H1 (cell line): ENCODE measurements at regions not wholly inside any gene's neighbourhood (a gene's known extent, or its start where the extent isn't known, plus 50 kb on each side); places are given as distances from the start of the nearest gene placed in this dataset.

Source experiments
- CTCF ChIA-PET: fragments of 300-600 bp; sonication (Branson Sonifier 250); formaldehyde crosslinking; loops from one replicate; lab custom pipeline; 2021; ENCODE audit not compliant: partially characterized antibody; lab: Charles Lee
- POLR2A ChIA-PET: fragments of 300-600 bp; sonication (Branson Sonifier 250); formaldehyde crosslinking; loops from one replicate; lab custom pipeline; 2021; ENCODE audit warnings: inconsistent platforms; ENCODE audit not compliant: partially characterized antibody; lab: Charles Lee
- DNase-seq, 2 experiments: peaks; one replicate each; pipeline versions ENCODE4 v3.0.0 to v3.0.0-alpha.2; 2010 to 2022; ENCODE audit warnings: low spot score in 2 of 2, low read depth in 1 of 2, mixed read lengths in 1 of 2
- FAIRE-seq: peaks from 2 replicates; lab custom pipeline; 2011; peaks lifted over from hg19 to GRCh38; lab: Jason Lieb, UNC
- H2AFZ ChIP-seq: 2 replicates; pipeline ENCODE4 v1.8.1; 2012; ENCODE audit warnings: low read length, inconsistent platforms
- H2AK5ac ChIP-seq: 2 replicates; pipeline ENCODE4 v1.6.1; 2013; ENCODE audit warnings: low read depth, low read length
- H2BK120ac ChIP-seq: replicated peaks from 2 replicates; pipeline ENCODE3; 2013; ENCODE audit warnings: low read depth, low read length, inconsistent platforms
- H2BK12ac ChIP-seq: 2 replicates; pipeline ENCODE4 v1.6.1; 2013; ENCODE audit warnings: low read depth, low read length
- H2BK15ac ChIP-seq: 2 replicates; pipeline ENCODE4 v1.6.1; 2013; ENCODE audit warnings: low read length
- H2BK20ac ChIP-seq: 2 replicates; pipeline ENCODE4 v1.6.1; 2013; ENCODE audit warnings: low read length
- H2BK5ac ChIP-seq: 2 replicates; pipeline ENCODE4 v1.6.1; 2013; ENCODE audit warnings: low read depth, low read length
- H3K14ac ChIP-seq: 2 replicates; pipeline ENCODE4 v1.6.1; 2013; ENCODE audit warnings: inconsistent platforms; ENCODE audit not compliant: insufficient read length
- H3K18ac ChIP-seq: 2 replicates; pipeline ENCODE4 v1.6.1; 2013; ENCODE audit warnings: low read length; ENCODE audit errors: extremely low read depth
- H3K23ac ChIP-seq: 2 replicates; pipeline ENCODE4 v1.6.1; 2013; ENCODE audit warnings: inconsistent platforms; ENCODE audit not compliant: insufficient read length
- H3K23me2 ChIP-seq: 2 replicates; pipeline ENCODE4 v1.6.1; 2013; ENCODE audit warnings: low read depth, low read length
- H3K27ac ChIP-seq: 2 replicates; pipeline ENCODE4 v1.6.1; 2011; ENCODE audit warnings: low read depth, low read length, inconsistent platforms
- H3K27me3 ChIP-seq, 4 experiments: replicated peaks in 1 of 4; 1 replicate in 1 of 4; 2 replicates in 3 of 4; pipeline versions ENCODE4 v1.6.1 to v1.8.1; 2011 to 2013; ENCODE audit warnings: low read length in 3 of 4, mild to moderate bottlenecking in 3 of 4, inconsistent platforms in 2 of 4, mixed read lengths in 2 of 4, moderate library complexity in 1 of 4; ENCODE audit not compliant: control insufficient read depth in 3 of 4, insufficient read depth in 3 of 4; ENCODE audit errors: extremely low read depth in 1 of 4
- H3K36me3 ChIP-seq, 4 experiments: 2 replicates each; pipeline versions ENCODE4 v1.6.1 to v1.8.1; 2011 to 2013; ENCODE audit warnings: mild to moderate bottlenecking in 4 of 4, low read length in 3 of 4, moderate library complexity in 2 of 4, control low read depth in 1 of 4, inconsistent platforms in 1 of 4; ENCODE audit not compliant: insufficient read depth in 4 of 4, control insufficient read depth in 2 of 4
- H3K4ac ChIP-seq: replicated peaks from 2 replicates; pipeline ENCODE3; 2013; ENCODE audit warnings: low read length, low read depth, mixed read lengths, inconsistent platforms; ENCODE audit not compliant: insufficient read length
- H3K4me1 ChIP-seq, 4 experiments: replicated peaks in 1 of 4; 1 replicate in 1 of 4; 2 replicates in 3 of 4; pipeline versions ENCODE4 v1.6.1 to v1.8.1; 2011 to 2013; ENCODE audit warnings: low read length in 3 of 4, inconsistent platforms in 2 of 4, mixed read lengths in 1 of 4; ENCODE audit not compliant: insufficient read depth in 4 of 4, control insufficient read depth in 3 of 4
- H3K4me2 ChIP-seq, 2 experiments: 2 replicates each; pipeline versions ENCODE4 v1.6.1 to v1.8.1; 2011 to 2013; ENCODE audit warnings: low read depth in 2 of 2, low read length in 2 of 2, control low read depth in 1 of 2, inconsistent platforms in 1 of 2, mild to moderate bottlenecking in 1 of 2; ENCODE audit not compliant: insufficient read depth in 1 of 2
- H3K4me3 ChIP-seq, 4 experiments: fragments of 200-600, 300-600 bp in 1 of 4; sonication (generic), shearing (Covaris generic), sonication (Bioruptor Twin) in 1 of 4; 2 replicates each; pipeline versions ENCODE4 v1.5.1 to v1.8.1; 2011 to 2016; ENCODE audit warnings: low read length in 4 of 4, low read depth in 3 of 4, control low read depth in 2 of 4, inconsistent platforms in 2 of 4, mild to moderate bottlenecking in 2 of 4, mixed read lengths in 1 of 4, moderate library complexity in 1 of 4; ENCODE audit not compliant: insufficient read depth in 2 of 4; ENCODE audit errors: extremely low read depth in 1 of 4
- H3K56ac ChIP-seq: replicated peaks from 2 replicates; pipeline ENCODE3; 2013; ENCODE audit warnings: low read depth, mild to moderate bottlenecking, mixed read lengths, low read length, inconsistent platforms; ENCODE audit not compliant: insufficient read length
- H3K79me1 ChIP-seq: 2 replicates; pipeline ENCODE4 v1.6.1; 2013; ENCODE audit warnings: low read depth, low read length, control low read depth
- H3K79me2 ChIP-seq, 2 experiments: 2 replicates each; pipeline versions ENCODE4 v1.6.1 to v1.8.1; 2012 to 2013; ENCODE audit warnings: low read length in 2 of 2, mild to moderate bottlenecking in 2 of 2, inconsistent platforms in 1 of 2; ENCODE audit not compliant: insufficient read depth in 2 of 2, control insufficient read depth in 1 of 2
- H3K9ac ChIP-seq, 4 experiments: replicated peaks in 1 of 4; 1 replicate in 1 of 4; 2 replicates in 3 of 4; pipeline versions ENCODE4 v1.6.1 to v1.8.1; 2011 to 2013; ENCODE audit warnings: low read depth in 3 of 4, low read length in 3 of 4, control low read depth in 2 of 4, mild to moderate bottlenecking in 2 of 4, moderate library complexity in 2 of 4, inconsistent platforms in 1 of 4; ENCODE audit errors: extremely low read depth in 1 of 4
- H3K9me3 ChIP-seq, 2 experiments: 2 replicates each; pipeline versions ENCODE4 v1.6.1 to v1.8.1; 2012 to 2013; ENCODE audit warnings: mild to moderate bottlenecking in 2 of 2, moderate library complexity in 2 of 2, control low read depth in 1 of 2, inconsistent platforms in 1 of 2, low read depth in 1 of 2, low read length in 1 of 2, mixed read lengths in 1 of 2; ENCODE audit not compliant: insufficient read depth in 2 of 2
- H4K20me1 ChIP-seq, 2 experiments: replicated peaks in 1 of 2; 2 replicates each; pipeline versions ENCODE3 to v1.8.1; 2011 to 2013; ENCODE audit warnings: inconsistent platforms in 2 of 2, low read length in 2 of 2, mild to moderate bottlenecking in 1 of 2; ENCODE audit not compliant: insufficient read depth in 2 of 2, control insufficient read depth in 1 of 2
- H4K5ac ChIP-seq: 2 replicates; pipeline ENCODE4 v1.6.1; 2013; ENCODE audit warnings: low read length, low read depth, mixed read lengths, inconsistent platforms; ENCODE audit not compliant: insufficient read length
- H4K8ac ChIP-seq: 2 replicates; pipeline ENCODE4 v1.8.0; 2013; ENCODE audit warnings: mild to moderate bottlenecking, moderate library complexity, low read length, inconsistent platforms; ENCODE audit not compliant: insufficient read depth; ENCODE audit errors: extremely low read depth
- H4K91ac ChIP-seq: replicated peaks from 2 replicates; pipeline ENCODE3; 2013; ENCODE audit warnings: low read length, mixed read lengths, inconsistent platforms; ENCODE audit not compliant: insufficient read length
- CEBPB ChIP-seq: IDR thresholded peaks from 2 replicates; pipeline ENCODE4 v1.6.1; 2012; ENCODE audit warnings: low read depth, low read length
- WGBS, 2 experiments: shearing (Covaris generic) in 1 of 2; methylation state at CpG; one replicate each; pipeline versions ENCODE4 v1.1.6 to v1.1.7; 2013 to 2015; ENCODE audit warnings: low lambda C conversion rate in 2 of 2, mixed read lengths in 2 of 2, inconsistent platforms in 1 of 2, low coverage in 1 of 2, missing lambda C conversion rate in 1 of 2; ENCODE audit not compliant: insufficient replicate concordance in 2 of 2, insufficient coverage in 1 of 2, insufficient read length in 1 of 2; ENCODE audit errors: extremely low coverage in 1 of 2, missing lambda C conversion rate in 1 of 2; 5-methylcytosine and 5-hydroxymethylcytosine counted together

DNA sequence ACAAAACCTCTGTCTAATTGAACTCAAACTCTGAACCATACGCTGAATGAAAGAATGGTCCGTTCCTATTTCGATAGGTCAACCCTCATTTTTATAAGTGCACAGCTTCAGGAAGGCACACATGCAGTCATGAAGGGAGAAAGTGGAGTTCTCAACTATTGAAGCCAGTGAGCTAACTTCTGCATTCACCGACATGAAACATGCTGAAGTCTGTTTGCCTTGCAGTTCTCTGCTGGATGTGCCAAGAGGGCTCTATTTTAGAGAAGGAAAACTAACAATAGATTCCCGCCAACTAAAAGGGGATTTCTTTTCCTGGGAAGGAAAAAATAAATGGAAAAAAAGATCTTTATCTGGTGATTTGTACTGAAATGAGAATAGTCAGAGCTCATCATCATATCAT, 191.0 kb upstream of the PLEKHG7 start:
- Histone ChIP-seq H2AFZ (no peak overlapping the region), H4K20me1 (no peaks in the 10 kb centered on the region), H3K9me3 (no peaks in the 10 kb centered on the region; a peak in 1 of 4 replicates), H3K4me2 (no peak overlapping the region), H2BK12ac (no peak overlapping the region), H2AK5ac (no peak overlapping the region), H3K56ac (no peak overlapping the region), H3K27ac (no peak overlapping the region), H3K23ac (no peak overlapping the region), H3K79me2 (no peaks in the 10 kb centered on the region), H3K4ac (no peak overlapping the region), H3K36me3 (no peaks in the 10 kb centered on the region), H2BK5ac (no peak overlapping the region), H3K9ac (no peak overlapping the region), H3K18ac (no peak overlapping the region), H3K23me2 (no peaks in the 10 kb centered on the region), H3K14ac (no peak overlapping the region), H3K79me1 (no peaks in the 10 kb centered on the region), H2BK20ac (no peak overlapping the region), H2BK15ac (no peak overlapping the region), H3K27me3 (no peaks in the 10 kb centered on the region), H4K8ac (no peak overlapping the region), H4K5ac (no peak overlapping the region), H2BK120ac (no peak overlapping the region), H4K91ac (no peak overlapping the region), H3K4me3 (no peak overlapping the region), H3K4me1 (no peaks in the 10 kb centered on the region)
- CTCF ChIA-PET, result interaction anchor here (0.7 to 1.4 kb wide), 2 partner anchors 35 to 104 kb away, joined by 3 read pairs; no protein-coding TSS in a partner anchor
- no peak for TF ChIP-seq CEBPB
- DNase-seq (no peak), FAIRE-seq (no peak)
- 90% methylated on average over 5 of the region's 5 CpGs; no CpG with 5 or more reads in 1 of the 2 experiments for WGBS, 2 experiments
- POLR2A ChIA-PET, result no interaction called here
